GM12891 (cell line): ENCODE measurements at regions not wholly inside any gene's neighbourhood (a gene's known extent, or its start where the extent isn't known, plus 50 kb on each side); places are given as distances from the start of the nearest gene placed in this dataset.

ENCODE experiments used
- POLR2A ChIP-seq: IDR thresholded peaks from 2 replicates; pipeline ENCODE4 v1.6.1; 2011; ENCODE audit warnings: low read depth, low read length, control low read depth
- POLR2AphosphoS5 ChIP-seq: IDR thresholded peaks from 2 replicates; pipeline ENCODE4 v1.6.1; 2011; ENCODE audit warnings: low read depth, low read length, control low read depth
- POU2F2 ChIP-seq: IDR thresholded peaks from 2 replicates; pipeline ENCODE4 v1.6.1; 2011; ENCODE audit warnings: low read depth, mild to moderate bottlenecking, control low read depth, low read length, moderate library complexity

- TF ChIP-seq POU2F2: no peak
- TF ChIP-seq POLR2A: no peak
- TF ChIP-seq POLR2AphosphoS5: no peak
Measured at GRCh38 chr3:139281522-139282196, 62.2 kb upstream of the MRPS22 start.
